Kidney glomerular epithelial cell (primary cell): ENCODE measurements at regions not wholly inside any gene's neighbourhood (a gene's known extent, or its start where the extent isn't known, plus 50 kb on each side); places are given as distances from the start of the nearest gene placed in this dataset.
"Not testable (repeated sequence)": the region's sequence is repeated elsewhere in the genome, so short reads cannot be mapped to it uniquely, and the experiment has no call there.

ENCODE experiments used
- DNase-seq: peaks from one replicate; lab custom pipeline; 2025; lab: John Stamatoyannopoulos, UW

GRCh38 chr5:116740771-116741170, 166.1 kb upstream of the SEMA6A start:
- no peak for DNase-seq

DNA sequence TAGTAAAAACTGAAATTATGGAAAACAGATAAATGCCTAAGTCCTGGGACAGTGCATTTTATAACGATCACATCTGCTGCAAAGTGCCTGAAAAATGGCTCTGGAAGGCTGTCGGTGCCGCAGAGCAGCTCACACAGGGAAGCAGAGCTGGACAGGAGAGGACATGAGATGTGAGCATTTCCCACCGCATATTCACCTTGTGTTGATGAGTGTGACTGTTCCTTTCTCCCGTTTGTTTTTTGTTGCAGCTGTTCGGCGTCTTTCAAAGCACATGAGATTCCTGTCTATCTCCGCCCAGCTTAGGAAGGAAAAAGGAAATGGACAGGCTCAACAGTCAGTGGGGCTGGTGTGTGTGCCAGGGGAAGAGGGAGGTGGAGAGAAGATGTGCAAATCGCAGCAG, 164.9 kb upstream of the SEMA6A start:
- DNase-seq: no peak

GRCh38 chr5:116738615-116739261, 164.1 kb upstream of the SEMA6A start:
- no peak for DNase-seq

GRCh38 chr5:116738239-116738614, 163.6 kb upstream of the SEMA6A start:
- no peak for DNase-seq

DNA sequence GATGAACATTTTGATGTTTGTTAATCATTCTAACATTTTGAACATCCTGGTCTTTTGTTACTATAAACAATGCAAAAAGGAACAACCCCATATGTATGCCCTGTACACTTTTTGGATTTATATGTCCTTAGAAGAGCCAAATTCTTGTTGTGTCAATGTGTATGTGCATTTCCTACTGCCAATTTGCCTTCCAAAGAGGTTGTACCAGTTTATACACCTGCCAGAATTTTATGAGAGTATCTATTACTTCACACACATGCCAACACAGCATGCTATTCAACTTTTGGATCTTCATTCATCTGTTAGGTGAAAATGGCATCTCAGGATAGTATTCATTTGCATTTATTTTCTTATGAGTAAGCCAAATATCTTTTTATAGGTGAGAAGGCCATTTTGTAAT, 162.0 kb upstream of the SEMA6A start:
- DNase-seq: no peak

DNA sequence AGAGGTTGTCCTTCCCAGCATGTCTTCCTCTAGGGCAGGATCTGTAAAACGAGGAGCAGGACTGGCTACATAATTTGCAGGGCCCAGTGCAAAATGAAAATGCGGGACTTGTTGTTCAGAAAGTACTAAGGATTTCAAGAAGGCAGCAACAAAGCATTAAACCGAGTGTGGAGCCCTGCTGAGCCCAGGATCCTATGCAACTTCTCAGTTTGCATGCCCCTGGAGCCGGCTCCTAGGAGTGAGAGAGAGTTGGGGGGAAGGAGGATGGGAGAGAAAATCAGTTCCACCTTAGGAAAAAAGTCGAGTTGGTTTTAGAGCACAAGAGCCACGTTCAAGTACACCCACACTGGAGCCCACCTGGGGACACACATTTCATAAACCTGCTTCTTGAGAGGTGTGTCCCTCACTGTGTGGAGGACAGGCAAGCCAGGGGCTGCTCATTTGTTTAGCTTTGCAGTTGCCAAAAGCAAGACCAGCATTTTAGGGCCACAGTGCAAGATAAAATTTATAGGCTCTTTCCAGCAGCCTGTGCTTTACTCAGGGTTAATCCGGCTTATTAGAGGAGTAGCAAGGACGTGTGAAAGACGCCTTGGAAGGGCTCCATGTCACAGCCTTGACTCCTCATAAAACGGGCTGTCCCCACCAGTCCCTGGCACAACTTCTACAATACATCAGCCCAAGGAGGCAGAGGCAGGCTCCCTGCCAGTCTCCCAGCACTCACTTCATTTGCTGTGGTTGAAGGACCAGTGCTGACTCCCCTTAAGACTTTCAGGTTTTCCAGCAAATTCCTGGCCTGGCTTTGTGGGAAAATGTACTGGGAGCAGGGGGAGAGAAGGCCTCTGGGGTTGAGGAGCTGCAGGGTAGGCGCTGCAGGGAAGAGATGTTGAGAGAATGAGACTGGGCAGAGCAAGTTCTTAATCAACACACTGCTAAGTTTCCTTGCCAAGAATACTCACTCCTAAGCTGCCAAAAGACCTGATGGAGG, 159.7 kb upstream of the SEMA6A start:
- no peak for DNase-seq

DNA sequence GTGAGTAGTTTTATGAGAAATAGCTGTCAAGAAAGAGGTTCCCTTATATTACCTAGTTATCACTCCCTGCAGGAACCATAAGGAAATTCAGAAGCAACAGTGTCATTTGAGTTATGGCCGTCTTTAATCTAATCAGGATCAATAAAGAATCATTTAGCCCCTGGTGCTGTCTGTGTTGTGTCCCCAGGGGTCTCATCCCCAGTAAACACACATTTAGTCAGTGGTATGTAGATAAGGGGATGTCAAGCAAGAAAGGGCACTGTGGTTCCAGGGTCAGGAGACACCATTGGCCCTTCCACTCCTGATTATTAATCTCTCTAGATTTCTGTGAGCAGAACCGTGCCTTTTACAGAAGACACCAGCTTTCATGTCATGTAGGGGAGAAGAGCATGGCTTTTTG, 158.0 kb upstream of the SEMA6A start:
- DNase-seq: no peak

DNA sequence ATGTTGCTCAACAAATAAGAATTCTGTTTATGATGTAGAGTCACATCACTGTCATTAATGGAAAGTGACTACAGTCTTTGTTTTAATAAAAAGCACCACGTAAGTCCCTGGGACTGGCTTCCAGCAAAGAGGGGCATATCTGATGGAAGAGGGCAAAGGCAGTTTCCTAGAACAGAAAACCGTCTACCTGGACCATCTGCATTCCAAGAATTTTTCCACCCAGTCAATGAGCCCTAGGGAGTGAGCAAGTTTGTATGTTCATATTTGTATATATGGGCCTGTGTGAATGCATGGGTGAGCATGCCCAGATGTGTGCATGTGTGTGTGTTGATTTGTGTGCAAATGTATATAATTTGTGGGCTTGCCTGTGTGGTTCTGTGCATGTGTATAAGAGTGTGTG, 156.8 kb upstream of the SEMA6A start:
- no peak for DNase-seq

DNA sequence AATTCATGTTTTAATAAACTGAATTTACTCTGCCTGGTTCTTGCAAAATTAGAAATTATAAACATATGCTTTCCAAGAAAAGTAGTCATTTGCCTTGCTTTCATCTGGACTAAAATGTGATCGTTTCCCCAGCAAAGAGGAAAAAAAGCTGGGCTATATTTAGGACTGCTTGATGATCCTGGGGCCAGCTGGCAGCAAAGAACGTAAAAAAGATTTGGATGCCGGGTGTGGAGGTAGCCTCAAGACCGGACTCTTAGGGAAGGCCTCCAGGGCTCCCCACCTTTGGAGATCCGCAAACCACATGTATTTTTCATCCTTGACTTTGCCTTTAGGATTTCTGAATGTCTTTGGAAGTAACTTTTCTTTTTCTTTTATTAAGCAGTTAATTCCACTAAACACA, 156.1 kb upstream of the SEMA6A start:
- no peak for DNase-seq

DNA sequence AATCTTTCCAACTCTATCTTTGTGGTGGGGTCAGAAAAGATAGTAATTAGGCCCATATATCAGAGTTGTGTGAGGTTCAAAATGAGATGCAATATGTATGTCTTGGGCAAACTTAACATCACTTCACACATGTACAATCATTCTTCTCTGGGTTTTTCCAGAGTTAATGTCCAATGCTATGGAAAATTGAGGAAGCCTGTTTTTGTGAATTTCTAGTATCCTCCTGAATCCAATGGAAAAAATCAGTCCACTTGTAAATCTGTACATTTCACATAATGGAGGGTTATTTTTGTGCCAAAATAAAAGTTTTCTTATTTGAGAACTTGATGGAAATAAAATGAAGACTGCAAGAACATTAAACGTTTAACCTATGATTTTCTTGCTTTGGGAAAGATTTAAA, 155.6 kb upstream of the SEMA6A start:
- no peak for DNase-seq

DNA sequence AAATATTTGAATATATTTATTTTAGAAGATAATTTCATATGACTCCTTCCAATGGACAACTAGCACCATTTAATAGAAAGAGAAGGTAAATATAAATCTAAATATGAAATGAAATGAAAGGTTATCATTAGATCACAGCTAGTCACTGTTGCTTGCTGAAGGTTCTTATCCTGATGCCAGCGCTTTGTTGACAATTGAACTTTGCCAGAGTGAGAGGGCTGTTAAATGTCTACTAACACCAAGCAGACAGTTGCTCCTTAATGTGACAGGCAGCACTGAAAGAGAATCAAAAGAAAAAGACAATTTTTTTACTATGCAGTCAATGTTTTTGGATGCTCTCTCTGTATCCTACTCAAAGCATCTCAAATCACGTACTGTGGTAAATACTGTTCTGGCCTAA, 152.6 kb upstream of the SEMA6A start:
- DNase-seq: no peak

- DNase-seq: not testable (repeated sequence)
Measured at GRCh38 chr5:116726180-116726579, 151.6 kb upstream of the SEMA6A start.

DNA sequence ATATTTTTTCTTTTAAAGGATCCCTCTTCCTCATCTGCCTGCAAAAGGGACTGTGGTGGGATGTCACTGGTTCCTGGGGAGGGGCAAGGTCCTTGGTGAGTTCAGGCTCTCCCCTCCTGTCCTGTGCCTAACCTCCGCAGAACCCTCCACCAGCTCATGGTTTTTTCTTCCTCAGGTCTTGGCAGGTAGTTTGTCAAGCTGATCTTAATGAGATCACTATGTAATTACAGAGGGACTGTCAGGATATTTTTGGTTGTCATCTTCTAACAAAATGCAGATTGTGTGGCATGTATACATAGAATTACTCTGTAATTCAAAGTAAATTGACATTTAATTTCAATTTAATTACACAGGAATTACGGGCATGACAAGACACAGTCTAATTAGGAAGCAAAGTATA, 150.3 kb upstream of the SEMA6A start:
- DNase-seq: no peak

DNA sequence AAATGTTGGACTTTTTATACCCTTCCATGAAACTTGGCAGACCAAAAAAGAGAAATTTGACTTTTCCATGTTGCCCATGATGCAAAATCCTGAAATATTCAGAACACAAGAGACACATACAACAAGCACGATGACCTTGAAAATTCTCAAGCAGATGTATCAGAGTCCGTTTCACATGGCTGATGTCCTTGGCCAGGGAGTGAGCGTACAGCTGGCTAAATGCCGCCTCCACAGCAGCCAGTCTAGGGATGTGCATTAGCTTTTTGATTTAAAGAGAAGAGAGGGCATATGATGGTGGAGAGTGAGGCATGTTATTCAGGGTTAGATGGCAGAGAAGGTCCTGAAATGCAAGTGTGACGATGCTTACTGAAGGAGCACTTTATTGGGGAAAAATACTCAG, 148.0 kb upstream of the SEMA6A start:
- no peak for DNase-seq

DNA sequence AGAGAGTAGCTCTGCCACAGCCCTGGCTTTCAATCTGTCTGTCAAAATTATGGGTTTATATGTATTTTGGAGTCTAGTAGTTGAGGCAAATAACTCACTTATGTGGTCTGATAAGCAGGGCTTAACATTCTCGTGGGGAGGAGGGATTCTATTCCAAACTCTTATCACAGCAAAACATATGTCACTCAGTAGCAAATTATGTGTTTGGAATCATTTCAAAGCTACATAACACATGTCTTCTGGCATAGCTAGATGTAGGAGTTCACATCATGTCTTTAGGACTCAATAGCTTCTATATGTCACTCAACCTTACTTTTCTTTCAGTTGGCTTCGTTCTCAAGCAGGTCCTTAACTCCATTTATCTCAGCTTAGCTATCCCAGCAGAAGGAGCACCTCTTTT, 144.5 kb upstream of the SEMA6A start:
- no peak for DNase-seq

DNA sequence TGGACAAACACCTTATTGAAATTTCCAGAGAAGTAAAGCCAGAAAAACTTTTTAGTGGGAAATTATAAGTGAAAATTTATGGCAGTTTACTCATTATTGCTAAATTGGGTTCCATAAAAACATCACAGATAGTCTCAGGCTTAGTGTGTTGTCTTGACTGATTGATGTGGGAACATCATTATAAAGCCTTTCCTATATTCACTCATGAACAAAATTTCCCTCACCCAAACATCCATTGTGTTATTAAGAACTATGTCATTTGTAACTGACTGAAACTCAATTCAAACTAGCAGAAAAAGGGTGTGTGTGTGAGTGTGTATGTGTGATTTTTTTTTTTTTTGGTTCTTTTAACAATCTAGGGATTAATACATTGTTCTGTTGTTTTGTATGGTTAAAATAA, 143.7 kb upstream of the SEMA6A start:
- no peak for DNase-seq

DNA sequence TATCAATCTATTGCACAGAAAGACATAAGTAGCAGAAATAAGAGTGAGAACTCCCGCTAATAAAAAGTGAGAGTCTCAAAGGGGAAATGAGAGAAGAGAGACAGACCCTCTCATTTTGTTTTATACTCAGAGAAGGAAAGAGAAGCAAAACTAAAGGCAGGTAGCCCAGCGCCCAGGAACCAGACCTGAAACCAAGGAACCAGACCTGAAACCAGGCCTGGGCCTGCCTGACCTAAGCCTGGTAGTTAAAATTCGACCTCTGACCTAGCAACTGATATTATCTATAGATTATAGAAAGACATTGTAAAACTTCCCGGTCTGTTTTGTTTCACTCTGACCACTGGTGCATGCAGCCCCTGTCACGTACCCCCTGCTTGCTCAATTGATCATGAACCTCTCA, 134.5 kb upstream of the SEMA6A start:
- no peak for DNase-seq

GRCh38 chr5:116705121-116705519, 130.5 kb upstream of the SEMA6A start:
- not testable (repeated sequence) for DNase-seq

DNA sequence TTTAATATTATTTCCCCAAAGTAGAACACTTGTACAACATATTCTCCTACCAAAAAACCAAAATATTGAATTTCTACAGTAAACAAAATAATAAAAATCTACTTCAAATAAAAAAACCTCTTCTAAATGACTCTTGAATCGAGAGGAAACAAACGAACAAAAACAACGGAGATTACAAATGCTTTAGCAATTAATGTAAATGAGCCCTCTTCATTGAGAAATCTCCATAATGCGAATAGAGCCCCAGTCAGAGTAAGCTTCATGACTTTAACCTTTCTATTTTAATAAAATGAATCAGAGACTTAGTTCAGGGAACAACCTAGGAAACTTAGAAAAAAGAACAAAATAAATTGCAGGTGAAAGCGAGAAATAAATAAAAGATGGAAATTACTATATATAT, 129.3 kb upstream of the SEMA6A start:
- no peak for DNase-seq

- DNase-seq: no peak
Measured at GRCh38 chr5:116703328-116703727, 128.7 kb upstream of the SEMA6A start.

GRCh38 chr5:116702776-116703175, 128.2 kb upstream of the SEMA6A start:
- DNase-seq: no peak

DNA sequence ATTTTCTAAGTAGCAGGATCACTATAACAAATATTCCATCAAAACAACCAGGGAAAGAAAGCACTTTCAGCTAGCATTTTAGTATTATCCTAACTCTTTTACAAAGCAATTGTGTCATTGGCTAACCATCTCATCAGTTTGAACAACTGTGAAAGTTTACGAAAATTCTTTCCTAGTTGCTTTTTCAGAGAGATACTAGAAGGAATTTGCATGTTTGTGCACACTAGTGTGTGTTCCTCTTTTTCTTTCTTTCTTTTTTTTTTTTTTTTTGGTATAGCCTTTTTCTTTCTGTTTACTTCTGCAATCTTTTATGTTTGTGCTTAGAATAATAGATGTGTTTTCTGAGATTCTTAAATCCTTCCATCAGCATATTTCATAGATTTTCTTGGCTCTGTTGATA, 124.7 kb upstream of the SEMA6A start:
- no peak for DNase-seq

DNA sequence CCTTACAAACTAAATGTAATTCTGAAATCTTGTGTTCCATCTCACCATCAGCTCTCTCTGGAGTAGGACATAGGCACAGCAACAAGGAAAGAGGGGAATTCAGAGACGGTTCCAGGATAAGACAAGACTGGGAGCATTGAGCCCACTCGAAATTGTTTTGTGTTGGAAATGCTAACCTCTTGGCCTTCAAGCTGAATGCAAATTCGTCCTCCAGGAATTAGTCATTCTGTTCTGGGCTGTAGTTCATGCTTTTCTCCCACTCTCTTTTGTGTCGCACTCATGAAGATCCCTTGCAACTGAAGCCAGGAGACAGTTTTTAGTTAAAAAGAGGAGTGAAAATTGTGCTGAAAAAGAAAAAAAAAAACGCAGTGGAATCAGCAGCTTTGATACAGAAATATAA, 121.7 kb upstream of the SEMA6A start:
- no peak for DNase-seq

DNA sequence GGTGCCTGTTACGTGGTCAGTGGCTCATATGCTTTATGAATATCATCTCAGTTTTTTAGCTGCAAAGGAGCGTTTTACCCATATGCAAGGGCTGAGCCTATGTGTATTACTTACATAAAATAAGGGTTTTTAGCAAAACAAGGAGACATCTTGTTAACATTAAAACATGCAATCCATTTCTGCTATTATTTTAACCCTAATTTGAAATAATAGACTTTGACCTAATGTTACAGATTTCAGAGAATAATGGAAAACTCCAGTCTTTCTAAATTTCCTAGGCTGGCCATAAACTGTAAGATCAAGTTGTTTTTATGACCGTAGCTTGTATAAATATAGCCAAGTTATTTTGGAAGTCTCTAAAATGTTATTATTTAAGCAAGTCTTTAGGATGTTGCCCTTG, 121.1 kb upstream of the SEMA6A start:
- no peak for DNase-seq
